Loucy (cell line): ENCODE measurements at regions not wholly inside any gene's neighbourhood (a gene's known extent, or its start where the extent isn't known, plus 50 kb on each side); places are given as distances from the start of the nearest gene placed in this dataset.

Experiments
- H2AFZ ChIP-seq: fragments of 200-600 bp; sonication (generic); 2 replicates; pipeline ENCODE4 v1.6.0; 2016; ENCODE audit warnings: antibody characterized with exemption, mild to moderate bottlenecking, low read length, moderate library complexity
- H3F3A ChIP-seq: fragments of 200-600 bp; 2 replicates; pipeline ENCODE4 v1.6.0; 2016; ENCODE audit warnings: antibody characterized with exemption, low read depth, mild to moderate bottlenecking
- H3K27me3 ChIP-seq: fragments of 200-600 bp; sonication (generic); 2 replicates; pipeline ENCODE4 v1.6.1; 2014; ENCODE audit warnings: low read length, mild to moderate bottlenecking; ENCODE audit not compliant: insufficient read depth, poor library complexity, severe bottlenecking
- H3K36me3 ChIP-seq: fragments of 200-600 bp; sonication (generic); 2 replicates; pipeline ENCODE4 v1.6.1; 2016; ENCODE audit warnings: low read length; ENCODE audit not compliant: insufficient read depth
- H3K4me1 ChIP-seq: fragments of 200-600 bp; sonication (generic); 2 replicates; pipeline ENCODE4 v1.5.1; 2014; ENCODE audit warnings: low read length, mild to moderate bottlenecking; ENCODE audit not compliant: insufficient read depth, poor library complexity, severe bottlenecking
- H3K4me2 ChIP-seq: fragments of 200-600 bp; sonication (generic); 2 replicates; pipeline ENCODE4 v1.6.0; 2014; ENCODE audit warnings: antibody characterized with exemption, low read length, low read depth, mild to moderate bottlenecking; ENCODE audit not compliant: poor library complexity, severe bottlenecking
- H3K4me3 ChIP-seq: fragments of 200-600 bp; sonication (generic); 2 replicates; pipeline ENCODE4 v1.5.1; 2014; ENCODE audit warnings: low read length, mild to moderate bottlenecking, mixed read lengths; ENCODE audit not compliant: poor library complexity, severe bottlenecking
- H3K79me2 ChIP-seq: fragments of 200-600 bp; sonication (generic); 2 replicates; pipeline ENCODE4 v1.6.1; 2014; ENCODE audit warnings: low read length; ENCODE audit not compliant: insufficient read depth
- H3K9ac ChIP-seq: fragments of 200-600 bp; sonication (generic); 2 replicates; pipeline ENCODE4 v1.6.0; 2014; ENCODE audit warnings: mild to moderate bottlenecking, low read depth, low read length, moderate library complexity; ENCODE audit not compliant: poor library complexity, severe bottlenecking
- H3K9me2 ChIP-seq: fragments of 200-600 bp; sonication (generic); replicated peaks from 2 replicates; pipeline ENCODE4 v1.6.1; 2016; ENCODE audit warnings: low read depth, low read length, mixed read lengths
- H3K9me3 ChIP-seq: fragments of 200-600 bp; sonication (generic); 2 replicates; pipeline ENCODE4 v1.6.1; 2014; ENCODE audit warnings: mild to moderate bottlenecking, antibody characterized with exemption, low read length, low read depth; ENCODE audit not compliant: insufficient read depth
- H4K20me1 ChIP-seq: fragments of 200-600 bp; sonication (generic); 2 replicates; pipeline ENCODE4 v1.6.0; 2014; ENCODE audit warnings: antibody characterized with exemption, low read length, mild to moderate bottlenecking; ENCODE audit not compliant: insufficient read depth, poor library complexity, severe bottlenecking
- CTCF ChIP-seq: fragments of 200-600 bp; sonication (generic); conservative IDR thresholded peaks from 2 replicates; pipeline ENCODE4 v1.5.1; 2014; ENCODE audit warnings: mild to moderate bottlenecking, antibody characterized with exemption, low read length
- EZH2phosphoT487 ChIP-seq: fragments of 200-600 bp; IDR thresholded peaks from 2 replicates; pipeline ENCODE4 v1.6.1; 2018; ENCODE audit warnings: antibody characterized with exemption, mild to moderate bottlenecking, moderate library complexity, borderline replicate concordance

- Histone ChIP-seq H3K9me2 (no peaks in the 10 kb centered on the region), H3K4me2 (no peak overlapping the region), H3K36me3 (no peaks in the 10 kb centered on the region), H3F3A (no peaks in the 10 kb centered on the region), H3K9ac (no peak overlapping the region), H3K4me3 (no peak overlapping the region), H4K20me1 (no peaks in the 10 kb centered on the region), H3K9me3 (no peaks in the 10 kb centered on the region), H3K4me1 (no peaks in the 10 kb centered on the region), H2AFZ (no peak overlapping the region), H3K27me3 (no peaks in the 10 kb centered on the region), H3K79me2 (no peaks in the 10 kb centered on the region)
- TF ChIP-seq EZH2phosphoT487: no peak
- no peak for TF ChIP-seq CTCF
Observed at GRCh38 chr20:60857708-60858107, 394.4 kb upstream of the CDH4 start.

DNA sequence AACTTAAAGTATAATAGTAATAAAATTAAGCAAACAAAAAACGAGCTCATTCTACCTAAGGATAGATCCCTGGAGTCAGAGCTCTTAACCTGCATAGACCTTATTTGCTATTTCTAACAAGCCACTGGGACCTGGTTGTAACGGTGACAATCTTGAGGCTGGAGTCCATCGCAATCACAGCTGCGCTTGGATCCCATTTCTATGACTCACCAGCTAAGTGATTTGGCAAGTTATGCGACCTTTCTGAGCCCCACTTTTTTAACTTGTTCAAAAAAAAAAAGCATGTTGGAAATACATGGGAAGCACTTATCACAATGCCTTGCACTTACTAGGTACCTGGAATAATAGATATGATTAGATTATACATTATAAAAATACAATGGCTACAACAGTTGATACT lies 389.5 kb upstream of the CDH4 start:
- Histone ChIP-seq H3K36me3 (no peaks in the 10 kb centered on the region), H4K20me1 (no peaks in the 10 kb centered on the region), H3K9me2 (no peaks in the 10 kb centered on the region), H3K9ac (no peak overlapping the region), H3K9me3 (no peaks in the 10 kb centered on the region), H3F3A (no peaks in the 10 kb centered on the region), H3K79me2 (no peaks in the 10 kb centered on the region), H3K4me3 (no peak overlapping the region), H2AFZ (no peak overlapping the region), H3K4me2 (no peak overlapping the region), H3K27me3 (no peaks in the 10 kb centered on the region), H3K4me1 (no peaks in the 10 kb centered on the region)
- TF ChIP-seq CTCF (no peak), EZH2phosphoT487 (no peak)

GRCh38 chr20:60863548-60863947 lies 388.5 kb upstream of the CDH4 start:
- Histone ChIP-seq H3K9me3 (no peaks in the 10 kb centered on the region), H2AFZ (no peak overlapping the region), H3K79me2 (no peaks in the 10 kb centered on the region), H3K4me3 (no peak overlapping the region), H3K27me3 (no peaks in the 10 kb centered on the region), H3K4me2 (no peak overlapping the region), H3K9ac (no peak overlapping the region), H3K9me2 (no peaks in the 10 kb centered on the region), H3F3A (no peaks in the 10 kb centered on the region), H3K36me3 (no peaks in the 10 kb centered on the region), H4K20me1 (no peaks in the 10 kb centered on the region), H3K4me1 (no peaks in the 10 kb centered on the region)
- TF ChIP-seq CTCF: no peak
- no peak for TF ChIP-seq EZH2phosphoT487
